GM06990 (cell line): ENCODE measurements at regions not wholly inside any gene's neighbourhood (a gene's known extent, or its start where the extent isn't known, plus 50 kb on each side); places are given as distances from the start of the nearest gene placed in this dataset.

Source experiments
- DNase-seq: peaks from one replicate; pipeline ENCODE4 v3.0.0-alpha.2; 2011; ENCODE audit not compliant: insufficient read length; ENCODE audit errors: extremely low read depth
- H3K27me3 ChIP-seq: replicated peaks from 2 replicates; pipeline ENCODE4 v1.6.0; 2011; ENCODE audit warnings: low read length; ENCODE audit not compliant: control insufficient read depth, insufficient read depth
- H3K36me3 ChIP-seq: 2 replicates; pipeline ENCODE4 v1.5.1; 2011; ENCODE audit warnings: low read length; ENCODE audit not compliant: control insufficient read depth, insufficient read depth
- H3K4me3 ChIP-seq: replicated peaks from 2 replicates; pipeline ENCODE4 v1.5.1; 2011; ENCODE audit warnings: low read depth, mild to moderate bottlenecking, control low read depth, low read length
- CTCF ChIP-seq: IDR thresholded peaks from 2 replicates; pipeline ENCODE4 v1.5.1; 2011; ENCODE audit warnings: low read length, control low read depth, mild to moderate bottlenecking, inconsistent platforms; ENCODE audit not compliant: insufficient read depth, poor library complexity, severe bottlenecking

DNA sequence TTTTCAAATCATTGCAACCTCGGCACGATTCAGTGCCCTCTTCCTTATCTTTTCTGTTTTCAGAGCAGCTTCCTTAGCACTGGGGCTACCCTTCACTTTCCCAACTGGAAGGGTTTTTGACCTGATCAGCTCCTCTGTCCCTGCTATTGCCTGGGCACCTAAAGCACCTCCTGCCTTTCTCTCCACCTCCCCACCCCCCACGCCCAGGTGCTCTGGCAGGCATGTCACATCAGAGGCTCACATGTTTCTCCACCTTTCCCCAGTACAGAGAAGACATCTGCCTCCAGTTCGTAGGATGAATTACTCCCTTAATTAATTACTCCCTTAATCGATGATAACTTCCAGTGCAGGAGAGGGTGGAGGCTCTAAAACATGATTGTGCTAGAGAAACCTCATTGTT is 88.7 kb upstream of the LCLAT1 start:
- DNase-seq = no peak
- no peak overlapping the region for H3K4me3 ChIP-seq
- TF ChIP-seq CTCF = no peak
- no peaks in the 10 kb centered on the region for H3K27me3 ChIP-seq
- no peaks in the 10 kb centered on the region for H3K36me3 ChIP-seq

DNA sequence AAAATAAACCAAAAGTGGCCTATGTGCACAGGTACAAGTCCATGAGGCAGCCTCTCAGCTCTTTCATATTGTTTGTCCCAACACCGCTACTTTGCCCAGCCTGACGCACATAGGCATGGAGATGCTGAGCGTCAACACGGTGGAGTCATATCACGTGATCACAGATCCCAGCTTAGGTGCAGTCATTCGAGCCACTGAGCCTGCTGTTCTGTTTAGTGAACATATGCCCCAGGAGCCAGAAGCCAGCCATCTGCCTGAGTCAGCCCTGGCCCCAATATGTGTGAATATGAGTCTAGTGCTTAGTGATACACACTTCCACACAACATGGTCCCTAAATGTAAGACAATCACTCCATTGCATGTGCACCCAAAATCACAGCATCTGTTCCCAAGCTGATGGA is 88.2 kb upstream of the LCLAT1 start:
- Histone ChIP-seq H3K36me3 (no peaks in the 10 kb centered on the region), H3K27me3 (no peaks in the 10 kb centered on the region), H3K4me3 (no peak overlapping the region)
- no peak for DNase-seq
- no peak for TF ChIP-seq CTCF

GRCh38 chr2:30359644-30360167 is 87.3 kb upstream of the LCLAT1 start:
- no peak for DNase-seq
- no peaks in the 10 kb centered on the region for H3K36me3 ChIP-seq
- TF ChIP-seq CTCF = no peak
- no peaks in the 10 kb centered on the region for H3K27me3 ChIP-seq
- no peak overlapping the region for H3K4me3 ChIP-seq

- TF ChIP-seq CTCF = no peak
These were observed 85.2 kb upstream of the LCLAT1 start for GRCh38 chr2:30361751-30362394.

GRCh38 chr2:30362468-30363081 is 84.5 kb upstream of the LCLAT1 start:
- DNase-seq = no peak
- Histone ChIP-seq H3K4me3 (no peak overlapping the region), H3K27me3 (no peaks in the 10 kb centered on the region), H3K36me3 (no peaks in the 10 kb centered on the region)
- no peak for TF ChIP-seq CTCF

More at GRCh38 chr2:30361751-30362394, 85.2 kb upstream of the LCLAT1 start:
- H3K4me3 ChIP-seq = no peak overlapping the region
- no peaks in the 10 kb centered on the region for H3K36me3 ChIP-seq
- no peaks in the 10 kb centered on the region for H3K27me3 ChIP-seq
- no peak for DNase-seq
